ENCODE measurements at regions not wholly inside any gene's neighbourhood (a gene's known extent, or its start where the extent isn't known, plus 50 kb on each side); places are given as distances from the start of the nearest gene placed in this dataset.

DNA sequence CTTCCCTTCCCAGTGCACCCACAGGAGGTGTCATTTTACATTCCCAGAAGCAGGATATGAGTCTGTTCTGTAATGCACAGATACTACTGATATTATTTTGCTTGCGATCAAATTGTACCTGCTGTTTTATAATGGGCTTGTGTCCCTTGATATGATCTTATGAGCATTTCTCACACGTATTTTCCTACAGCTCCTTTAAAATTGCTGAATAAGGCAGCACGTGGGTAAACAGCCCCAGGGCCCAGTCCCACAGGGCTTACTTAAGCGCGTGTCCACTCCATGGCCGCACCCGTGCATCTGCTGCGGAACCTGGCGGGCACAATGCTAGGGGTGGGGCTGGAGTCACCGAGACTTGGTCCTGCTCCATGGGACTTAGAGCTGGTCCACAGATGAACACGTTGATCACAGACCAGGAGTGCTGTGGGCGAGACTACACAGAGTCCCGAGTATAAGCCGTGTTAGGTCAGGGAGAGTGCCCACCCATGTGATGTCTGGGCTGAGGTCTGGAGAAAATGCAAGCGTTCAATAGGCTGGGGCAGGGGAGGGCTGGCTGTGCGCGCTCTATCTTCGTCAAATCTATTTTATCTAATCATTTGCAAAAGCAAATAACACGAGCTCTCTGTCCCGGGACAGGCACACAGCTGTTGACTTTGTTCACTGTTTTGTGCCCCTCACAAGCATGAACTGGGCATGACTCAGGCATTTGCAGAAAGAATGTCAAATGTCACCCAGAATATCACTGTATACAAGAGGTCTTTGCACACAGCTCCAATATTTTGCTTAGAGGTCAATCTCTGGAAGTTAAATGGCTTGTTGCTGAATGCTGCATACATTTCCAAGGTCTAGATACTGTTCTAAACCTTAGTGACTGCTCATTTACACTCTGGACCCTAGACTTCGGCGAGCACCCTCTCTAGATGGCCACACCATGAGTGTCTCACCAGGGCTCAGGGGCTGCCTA, 119.3 kb downstream of the CRYAA start:
- peak overlapping the region; percentile 58 for H3K4me2 ChIP-seq
- no peak overlapping the region for H3K4me3 ChIP-seq
- no peaks in the 10 kb centered on the region for H3K9me3 ChIP-seq (ENCODE audit: low read depth)
- H3K79me2 ChIP-seq, result no peaks in the 10 kb centered on the region
- H3K27me3 ChIP-seq, result no peaks in the 10 kb centered on the region
- peak; percentile 67 for DNase-seq (ENCODE audit: low spot score)
- 64% methylated on average over 22 of the region's 22 CpGs for WGBS (ENCODE audit: low lambda C conversion rate, missing lambda C conversion rate)
- no peak for TF ChIP-seq EZH2 (IDR thresholded peaks at IDR 0.05; ENCODE audit: borderline replicate concordance)
- no peaks in the 10 kb centered on the region for H4K20me1 ChIP-seq (ENCODE audit: insufficient read depth, poor library complexity, severe bottlenecking)
- no peaks in the 10 kb centered on the region for H3K36me3 ChIP-seq (replicated peaks; ENCODE audit: insufficient read depth, low read depth)
- no peaks in the 10 kb centered on the region for H3K9me2 ChIP-seq (replicated peaks; ENCODE audit: insufficient read depth)
- H2AFZ ChIP-seq, result no peak overlapping the region
- H3K4me1 ChIP-seq (ENCODE audit: insufficient read depth), result peaks cover 17% of the 10 kb centered on the region
- peak overlapping the region; percentile 85 for H3K27ac ChIP-seq

DNA sequence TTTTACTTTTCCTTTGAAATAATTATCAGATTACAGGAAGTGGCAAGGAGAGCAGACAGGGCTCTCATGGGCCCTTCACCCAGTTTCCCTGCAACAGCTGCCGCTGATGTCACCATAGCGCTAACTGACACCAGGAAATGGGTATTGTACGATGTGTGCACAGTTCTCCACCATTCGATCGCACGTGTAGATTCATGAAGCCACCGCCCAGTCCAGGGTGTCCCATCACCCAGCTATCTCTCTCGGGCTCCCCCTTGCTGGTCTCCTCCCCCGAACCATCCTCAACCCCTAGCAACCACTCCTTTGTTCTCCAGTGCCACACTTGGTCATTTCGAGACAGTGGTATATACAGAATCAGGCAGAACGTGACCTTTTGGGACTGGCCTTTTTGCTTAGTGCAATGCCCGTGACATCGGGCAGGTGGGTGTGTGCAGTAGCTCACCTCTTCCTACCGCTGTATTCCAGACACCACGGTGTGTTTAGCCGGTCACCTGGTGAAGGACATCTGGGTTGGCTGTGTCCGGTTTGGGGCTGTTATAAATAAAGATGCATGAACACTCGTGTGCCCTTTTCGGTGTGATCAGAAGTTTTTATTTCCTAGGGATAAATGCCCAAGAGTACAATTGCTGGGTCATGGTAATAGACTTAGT, 118.4 kb downstream of the CRYAA start:
- Histone ChIP-seq H3K79me2 (no peaks in the 10 kb centered on the region), H3K4me3 (no peak overlapping the region), H3K9me2 (replicated peaks; ENCODE audit: insufficient read depth) (no peaks in the 10 kb centered on the region), H3K9me3 (ENCODE audit: low read depth) (no peaks in the 10 kb centered on the region), H2AFZ (no peak overlapping the region), H3K36me3 (replicated peaks; ENCODE audit: insufficient read depth, low read depth) (no peaks in the 10 kb centered on the region), H4K20me1 (ENCODE audit: insufficient read depth, poor library complexity, severe bottlenecking) (no peaks in the 10 kb centered on the region), H3K27ac (peak overlapping the region; percentile 85), H3K27me3 (no peaks in the 10 kb centered on the region), H3K4me1 (ENCODE audit: insufficient read depth) (peaks cover 17% of the 10 kb centered on the region), H3K4me2 (no peak overlapping the region)
- WGBS (ENCODE audit: low lambda C conversion rate, missing lambda C conversion rate), result 87% methylated on average over 19 of the region's 19 CpGs
- no peak for TF ChIP-seq EZH2 (IDR thresholded peaks at IDR 0.05; ENCODE audit: borderline replicate concordance)
- TF ChIP-seq, protein P1, sequence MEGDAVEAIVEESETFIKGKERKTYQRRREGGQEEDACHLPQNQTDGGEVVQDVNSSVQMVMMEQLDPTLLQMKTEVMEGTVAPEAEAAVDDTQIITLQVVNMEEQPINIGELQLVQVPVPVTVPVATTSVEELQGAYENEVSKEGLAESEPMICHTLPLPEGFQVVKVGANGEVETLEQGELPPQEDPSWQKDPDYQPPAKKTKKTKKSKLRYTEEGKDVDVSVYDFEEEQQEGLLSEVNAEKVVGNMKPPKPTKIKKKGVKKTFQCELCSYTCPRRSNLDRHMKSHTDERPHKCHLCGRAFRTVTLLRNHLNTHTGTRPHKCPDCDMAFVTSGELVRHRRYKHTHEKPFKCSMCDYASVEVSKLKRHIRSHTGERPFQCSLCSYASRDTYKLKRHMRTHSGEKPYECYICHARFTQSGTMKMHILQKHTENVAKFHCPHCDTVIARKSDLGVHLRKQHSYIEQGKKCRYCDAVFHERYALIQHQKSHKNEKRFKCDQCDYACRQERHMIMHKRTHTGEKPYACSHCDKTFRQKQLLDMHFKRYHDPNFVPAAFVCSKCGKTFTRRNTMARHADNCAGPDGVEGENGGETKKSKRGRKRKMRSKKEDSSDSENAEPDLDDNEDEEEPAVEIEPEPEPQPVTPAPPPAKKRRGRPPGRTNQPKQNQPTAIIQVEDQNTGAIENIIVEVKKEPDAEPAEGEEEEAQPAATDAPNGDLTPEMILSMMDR (IDR thresholded peaks at IDR 0.05; ENCODE audit: poor library complexity), result no peak
- no peak for TF ChIP-seq EZH2phosphoT487 (IDR thresholded peaks at IDR 0.05; ENCODE audit: low read depth, severe bottlenecking, unreplicated experiment)
- DNase-seq (ENCODE audit: low spot score), result no peak

DNA sequence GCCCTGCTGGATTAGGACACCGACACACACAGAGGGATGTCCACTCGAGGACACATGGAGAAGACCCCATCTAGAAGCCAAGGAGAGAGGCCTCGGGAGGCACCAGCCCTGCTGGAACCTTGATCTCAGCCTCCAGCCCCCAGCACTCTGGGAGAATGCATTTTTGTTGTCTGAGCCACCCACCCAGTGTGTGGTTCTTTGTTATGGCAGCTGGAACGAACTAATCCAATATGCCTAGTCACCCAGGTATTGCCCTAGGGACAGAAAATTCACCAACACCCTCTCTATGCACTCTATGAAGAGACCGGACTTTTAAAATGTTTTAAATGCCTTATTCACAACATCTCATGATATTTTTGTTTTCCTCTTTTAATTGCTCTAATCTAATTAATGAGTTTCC, 117.4 kb downstream of the CRYAA start:
- Histone ChIP-seq H3K27me3 (no peaks in the 10 kb centered on the region), H3K4me2 (no peak overlapping the region), H2AFZ (no peak overlapping the region), H3K36me3 (replicated peaks; ENCODE audit: insufficient read depth, low read depth) (no peaks in the 10 kb centered on the region), H3K27ac (no peak overlapping the region), H3K9me2 (replicated peaks; ENCODE audit: insufficient read depth) (no peaks in the 10 kb centered on the region), H4K20me1 (ENCODE audit: insufficient read depth, poor library complexity, severe bottlenecking) (no peaks in the 10 kb centered on the region), H3K9me3 (ENCODE audit: low read depth) (no peaks in the 10 kb centered on the region), H3K4me1 (ENCODE audit: insufficient read depth) (peaks cover 17% of the 10 kb centered on the region), H3K4me3 (no peak overlapping the region), H3K79me2 (no peaks in the 10 kb centered on the region)
- 93% methylated on average over 5 of the region's 5 CpGs for WGBS (ENCODE audit: low lambda C conversion rate, missing lambda C conversion rate)
- TF ChIP-seq EZH2phosphoT487 (IDR thresholded peaks at IDR 0.05; ENCODE audit: low read depth, severe bottlenecking, unreplicated experiment) (no peak), EZH2 (IDR thresholded peaks at IDR 0.05; ENCODE audit: borderline replicate concordance) (no peak)
- TF ChIP-seq, protein P1 (IDR thresholded peaks at IDR 0.05; ENCODE audit: poor library complexity), result no peak
- DNase-seq (ENCODE audit: low spot score), result no peak

- TF ChIP-seq, protein P1 (IDR thresholded peaks at IDR 0.05; ENCODE audit: poor library complexity), result no peak
- TF ChIP-seq EZH2 (IDR thresholded peaks at IDR 0.05; ENCODE audit: borderline replicate concordance), result no peak
- no peak for TF ChIP-seq EZH2phosphoT487 (IDR thresholded peaks at IDR 0.05; ENCODE audit: low read depth, severe bottlenecking, unreplicated experiment)
- WGBS (ENCODE audit: low lambda C conversion rate, missing lambda C conversion rate), result 89% methylated on average over 3 of the region's 3 CpGs
Measured at GRCh38 chr21:43284700-43285099, 115.9 kb downstream of the CRYAA start.

More at GRCh38 chr21:43284700-43285099, 115.9 kb downstream of the CRYAA start:
- Histone ChIP-seq H4K20me1 (ENCODE audit: insufficient read depth, poor library complexity, severe bottlenecking) (no peaks in the 10 kb centered on the region), H3K4me1 (ENCODE audit: insufficient read depth) (peaks cover 17% of the 10 kb centered on the region), H3K27me3 (no peaks in the 10 kb centered on the region), H3K9me2 (replicated peaks; ENCODE audit: insufficient read depth) (no peaks in the 10 kb centered on the region), H3K9me3 (ENCODE audit: low read depth) (no peaks in the 10 kb centered on the region), H3K4me2 (no peak overlapping the region), H2AFZ (no peak overlapping the region), H3K4me3 (no peak overlapping the region), H3K79me2 (no peaks in the 10 kb centered on the region), H3K27ac (no peak overlapping the region), H3K36me3 (replicated peaks; ENCODE audit: insufficient read depth, low read depth) (no peaks in the 10 kb centered on the region)
- DNase-seq (ENCODE audit: low spot score), result no peak
